Tibial nerve (tissue), 4 donors: ENCODE measurements at regions not wholly inside any gene's neighbourhood (a gene's known extent, or its start where the extent isn't known, plus 50 kb on each side); places are given as distances from the start of the nearest gene placed in this dataset.

Source experiments
- CTCF ChIP-seq, 5 experiments: fragments of 200-600 bp in 3 of 5; fragments of 450-650 bp in 2 of 5; sonication (generic) in 3 of 5; IDR thresholded peaks; one replicate each; pipeline ENCODE4 v1.5.1; 2016 to 2019; ENCODE audit warnings: antibody characterized with exemption in 5 of 5, mild to moderate bottlenecking in 3 of 5, moderate library complexity in 2 of 5
- EP300 ChIP-seq, 2 donors: sonication (generic); formaldehyde crosslinking; IDR thresholded peaks; one replicate each; pipeline ENCODE4 v1.6.1; 2017; ENCODE audit warnings: antibody characterized with exemption in 2 of 2, mild to moderate bottlenecking in 1 of 2

- no peak for TF ChIP-seq CTCF (IDR thresholded peaks at IDR 0.05)
- TF ChIP-seq EP300 (IDR thresholded peaks at IDR 0.05): no peak
Measured at GRCh38 chr1:149843431-149844041, 55.8 kb upstream of the BOLA1 start.
